ENCODE measurements at regions not wholly inside any gene's neighbourhood (a gene's known extent, or its start where the extent isn't known, plus 50 kb on each side); places are given as distances from the start of the nearest gene placed in this dataset.
"Not testable (repeated sequence)": the region's sequence is repeated elsewhere in the genome, so short reads cannot be mapped to it uniquely, and the experiment has no call there.

- Mint-ChIP-seq H3K27me3 (ENCODE audit: low read depth) (peaks cover 10% of the 10 kb centered on the region), H3K4me3 (no peak overlapping the region), H3K27ac (no peak overlapping the region), H3K4me1 (ENCODE audit: low read depth) (peaks cover 3% of the 10 kb centered on the region), H3K36me3 (ENCODE audit: low read depth) (no peaks in the 10 kb centered on the region), H3K9me3 (peaks cover 12% of the 10 kb centered on the region)
These were observed 209.7 kb downstream of the MINAR1 start for GRCh38 chr15:79641841-79642240.

- Mint-ChIP-seq H3K9me3 (peaks cover 12% of the 10 kb centered on the region), H3K27me3 (ENCODE audit: low read depth) (peaks cover 10% of the 10 kb centered on the region), H3K36me3 (ENCODE audit: low read depth) (no peaks in the 10 kb centered on the region), H3K4me3 (no peak overlapping the region), H3K27ac (no peak overlapping the region), H3K4me1 (ENCODE audit: low read depth) (peaks cover 3% of the 10 kb centered on the region)
These were observed 211.3 kb downstream of the MINAR1 start for GRCh38 chr15:79643393-79643792.

DNA sequence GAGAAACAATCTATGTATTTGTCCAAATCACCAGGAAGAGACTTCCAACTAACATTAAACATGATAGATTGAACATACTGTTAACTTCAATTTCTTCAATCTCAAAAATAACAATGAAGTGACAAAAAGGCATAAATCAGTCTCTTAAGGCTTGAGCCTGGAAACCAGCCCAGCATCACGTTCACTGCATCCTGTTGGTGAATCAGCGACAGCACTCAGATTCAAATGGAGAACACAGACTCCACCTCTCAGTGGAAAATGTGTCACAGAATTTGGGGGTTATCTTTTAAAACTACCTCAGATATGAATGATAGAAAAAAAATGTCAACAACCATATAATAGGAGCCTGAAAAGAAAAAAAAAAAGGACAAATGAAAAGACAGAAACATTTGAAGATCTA is 212.0 kb downstream of the MINAR1 start:
- Mint-ChIP-seq H3K4me1 (ENCODE audit: low read depth) (peaks cover 3% of the 10 kb centered on the region), H3K9me3 (peaks cover 12% of the 10 kb centered on the region), H3K36me3 (ENCODE audit: low read depth) (no peaks in the 10 kb centered on the region), H3K27me3 (ENCODE audit: low read depth) (peaks cover 10% of the 10 kb centered on the region), H3K4me3 (no peak overlapping the region), H3K27ac (no peak overlapping the region)

DNA sequence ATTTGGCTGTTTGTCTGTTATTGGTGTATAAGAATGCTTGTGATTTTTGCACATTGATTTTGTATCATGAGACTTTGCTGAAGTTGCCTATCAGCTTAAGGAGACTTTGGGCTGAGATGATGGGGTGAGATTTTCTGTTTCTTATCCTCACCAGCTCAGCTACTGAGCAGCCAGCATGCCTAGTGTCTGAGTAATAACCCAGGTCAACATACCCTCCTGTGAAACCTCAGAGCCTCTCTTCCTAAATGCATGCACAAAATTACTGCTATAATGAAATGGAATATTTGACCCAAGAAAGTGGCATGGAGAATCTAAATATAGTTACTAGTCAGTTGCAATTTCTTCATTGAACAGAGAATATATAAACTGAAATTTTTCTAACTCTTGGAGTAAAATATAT is 220.8 kb downstream of the MINAR1 start:
- H3K36me3 Mint-ChIP-seq (ENCODE audit: low read depth); H3K9me3 Mint-ChIP-seq; H3K4me3 Mint-ChIP-seq; H3K4me1 Mint-ChIP-seq (ENCODE audit: low read depth); H3K27ac Mint-ChIP-seq; H3K27me3 Mint-ChIP-seq (ENCODE audit: low read depth): not testable (repeated sequence)

DNA sequence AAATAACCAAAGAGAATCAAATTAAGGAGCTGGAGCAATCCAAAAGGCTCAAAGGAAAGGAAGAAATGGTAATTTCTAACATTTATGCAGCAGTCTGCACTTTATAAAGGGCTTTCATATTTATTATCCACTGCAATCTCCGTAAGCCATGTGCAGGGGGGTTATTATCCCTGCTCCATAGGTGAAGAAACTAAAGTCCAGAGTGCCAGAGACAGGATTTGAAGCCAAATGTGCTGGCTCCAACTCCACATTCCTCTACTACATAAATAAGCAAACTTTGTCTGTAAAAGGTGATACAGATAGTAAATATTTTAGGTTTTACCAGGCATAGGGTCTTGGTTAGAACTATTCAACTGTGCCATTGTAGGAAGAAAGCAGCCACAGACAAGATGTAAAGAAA is 221.4 kb downstream of the MINAR1 start:
- H3K27me3 Mint-ChIP-seq (ENCODE audit: low read depth) = peaks cover 13% of the 10 kb centered on the region
- H3K9me3 Mint-ChIP-seq = peaks cover 3% of the 10 kb centered on the region
- H3K4me1 Mint-ChIP-seq (ENCODE audit: low read depth) = no peaks in the 10 kb centered on the region
- no peak overlapping the region for H3K4me3 Mint-ChIP-seq
- no peaks in the 10 kb centered on the region for H3K36me3 Mint-ChIP-seq (ENCODE audit: low read depth)
- H3K27ac Mint-ChIP-seq = no peak overlapping the region

DNA sequence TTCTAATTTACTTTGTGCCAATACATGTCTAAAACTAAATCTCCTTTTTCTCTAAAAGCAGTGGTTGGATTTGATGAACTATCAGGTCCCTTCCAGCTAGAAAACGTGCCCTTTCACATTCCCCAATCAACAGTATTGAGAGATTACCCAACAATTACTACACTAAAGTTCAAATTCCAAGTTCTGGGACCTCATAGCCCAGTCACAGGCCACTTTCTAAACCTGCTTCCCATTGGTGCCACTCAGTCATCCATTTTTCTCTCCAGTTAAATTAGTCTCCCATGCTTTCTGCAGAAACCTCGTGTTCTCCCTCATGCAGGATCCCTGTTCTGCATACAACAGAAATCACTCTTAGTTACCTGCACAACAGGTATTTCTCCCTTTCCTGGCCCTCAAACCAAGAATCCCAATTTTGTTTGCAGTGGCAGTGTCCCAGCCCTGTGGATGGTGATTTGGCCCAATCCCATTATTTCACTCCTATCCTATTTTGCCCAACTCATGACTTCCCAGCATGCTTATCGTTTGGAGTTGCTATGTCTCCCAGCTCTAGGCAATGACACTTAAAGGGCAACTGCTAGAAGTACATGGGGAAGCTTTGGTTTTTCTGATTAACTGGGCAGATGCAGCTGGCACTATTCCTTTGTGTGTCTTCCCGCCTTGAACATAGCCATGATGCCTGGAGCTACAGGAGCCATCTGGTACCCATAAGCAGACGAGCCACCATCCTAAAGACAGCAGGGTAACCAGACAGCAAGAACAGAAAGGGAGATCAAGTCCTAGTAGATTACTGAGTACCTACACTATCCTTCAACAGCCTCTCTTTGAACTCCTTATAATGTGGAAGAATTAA is 224.2 kb downstream of the MINAR1 start:
- Mint-ChIP-seq H3K27ac (no peak overlapping the region), H3K4me1 (ENCODE audit: low read depth) (no peaks in the 10 kb centered on the region), H3K4me3 (no peak overlapping the region), H3K27me3 (ENCODE audit: low read depth) (peaks cover 15% of the 10 kb centered on the region), H3K9me3 (peaks cover 3% of the 10 kb centered on the region), H3K36me3 (ENCODE audit: low read depth) (no peaks in the 10 kb centered on the region)

GRCh38 chr15:79657722-79658121 is 225.6 kb downstream of the MINAR1 start:
- Mint-ChIP-seq H3K27me3 (ENCODE audit: low read depth) (peaks cover 24% of the 10 kb centered on the region), H3K4me3 (no peak overlapping the region), H3K4me1 (ENCODE audit: low read depth) (no peaks in the 10 kb centered on the region), H3K27ac (no peak overlapping the region), H3K9me3 (peaks cover 3% of the 10 kb centered on the region), H3K36me3 (ENCODE audit: low read depth) (no peaks in the 10 kb centered on the region)

GRCh38 chr15:79659691-79660090 is 227.6 kb downstream of the MINAR1 start:
- H3K9me3 Mint-ChIP-seq = no peaks in the 10 kb centered on the region
- no peaks in the 10 kb centered on the region for H3K4me1 Mint-ChIP-seq (ENCODE audit: low read depth)
- H3K4me3 Mint-ChIP-seq = no peak overlapping the region
- H3K27me3 Mint-ChIP-seq (ENCODE audit: low read depth) = peaks cover 24% of the 10 kb centered on the region
- H3K36me3 Mint-ChIP-seq (ENCODE audit: low read depth) = no peaks in the 10 kb centered on the region
- H3K27ac Mint-ChIP-seq = no peak overlapping the region

DNA sequence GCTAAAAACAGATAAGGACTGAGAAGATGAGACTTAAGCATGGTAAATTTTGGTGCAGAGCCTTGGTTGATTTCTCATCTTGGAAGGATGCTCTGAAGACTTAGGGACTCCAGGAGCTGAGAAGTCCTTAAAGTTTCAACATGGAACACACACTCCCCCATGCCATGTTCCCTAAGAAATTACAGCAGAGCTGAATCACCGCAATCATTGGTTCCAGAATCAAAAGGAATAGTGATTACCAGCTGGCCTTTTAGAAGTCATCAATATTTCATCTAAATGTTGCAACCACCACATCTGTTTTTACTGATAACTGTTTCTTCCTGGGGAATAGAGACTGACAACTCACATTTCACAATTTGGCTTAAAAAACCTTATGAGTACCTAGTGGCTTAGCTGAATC is 229.3 kb downstream of the MINAR1 start:
- H3K27ac Mint-ChIP-seq = no peak overlapping the region
- no peaks in the 10 kb centered on the region for H3K36me3 Mint-ChIP-seq (ENCODE audit: low read depth)
- H3K4me1 Mint-ChIP-seq (ENCODE audit: low read depth) = no peaks in the 10 kb centered on the region
- H3K4me3 Mint-ChIP-seq = no peak overlapping the region
- no peaks in the 10 kb centered on the region for H3K9me3 Mint-ChIP-seq
- H3K27me3 Mint-ChIP-seq (ENCODE audit: low read depth) = peaks cover 19% of the 10 kb centered on the region

DNA sequence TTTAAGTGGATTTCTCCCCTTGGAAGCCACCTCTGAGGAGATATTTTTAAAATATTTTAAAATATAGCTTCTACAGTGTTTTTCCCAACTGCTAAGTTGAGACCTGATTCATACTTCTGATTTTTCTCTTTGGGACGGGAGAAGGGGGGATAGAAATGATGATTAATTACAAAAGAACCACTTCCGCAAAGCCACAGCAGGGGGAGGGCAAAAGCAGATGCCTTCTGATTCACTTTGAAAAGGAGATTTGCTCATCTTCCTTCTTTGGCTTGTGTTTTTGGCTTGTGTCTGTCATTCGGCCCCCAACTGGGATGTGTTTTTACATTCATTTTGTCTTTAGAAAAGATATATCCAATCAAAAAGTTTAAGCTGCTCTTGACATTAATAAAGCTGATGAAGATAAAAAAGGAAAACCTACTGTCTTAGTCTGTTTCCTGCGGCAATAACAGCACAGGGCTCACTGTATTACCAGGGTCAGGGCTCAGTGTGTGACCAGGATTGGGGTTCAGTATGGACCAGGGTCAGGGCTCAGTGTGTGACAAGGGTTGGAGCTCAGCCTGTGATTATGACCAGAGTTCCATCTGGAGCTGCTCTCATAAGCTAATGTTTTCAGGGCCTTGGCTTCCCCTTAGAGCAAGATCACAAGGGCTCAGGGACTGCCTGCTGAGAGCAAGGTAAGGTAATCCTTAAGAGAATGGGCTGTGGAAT is 223.2 kb downstream of the MTHFS start:
- Mint-ChIP-seq H3K36me3 (ENCODE audit: low read depth) (no peaks in the 10 kb centered on the region), H3K4me3 (no peak overlapping the region), H3K9me3 (no peaks in the 10 kb centered on the region), H3K27ac (no peak overlapping the region), H3K27me3 (ENCODE audit: low read depth) (peaks cover 3% of the 10 kb centered on the region), H3K4me1 (ENCODE audit: low read depth) (no peaks in the 10 kb centered on the region)

- no peaks in the 10 kb centered on the region for H3K4me1 Mint-ChIP-seq (ENCODE audit: low read depth)
- no peaks in the 10 kb centered on the region for H3K36me3 Mint-ChIP-seq (ENCODE audit: low read depth)
- no peak overlapping the region for H3K4me3 Mint-ChIP-seq
These were observed 222.7 kb downstream of the MTHFS start for GRCh38 chr15:79674124-79674465.

GRCh38 chr15:79675982-79676381 is 220.8 kb downstream of the MTHFS start:
- Mint-ChIP-seq H3K9me3 (no peaks in the 10 kb centered on the region), H3K27ac (no peak overlapping the region), H3K4me1 (ENCODE audit: low read depth) (peaks cover 3% of the 10 kb centered on the region), H3K36me3 (ENCODE audit: low read depth) (no peaks in the 10 kb centered on the region), H3K27me3 (ENCODE audit: low read depth) (peaks cover 3% of the 10 kb centered on the region), H3K4me3 (no peak overlapping the region)

More at GRCh38 chr15:79674124-79674465, 222.7 kb downstream of the MTHFS start:
- Mint-ChIP-seq H3K27ac (no peak overlapping the region), H3K27me3 (ENCODE audit: low read depth) (peaks cover 3% of the 10 kb centered on the region), H3K9me3 (no peaks in the 10 kb centered on the region)

DNA sequence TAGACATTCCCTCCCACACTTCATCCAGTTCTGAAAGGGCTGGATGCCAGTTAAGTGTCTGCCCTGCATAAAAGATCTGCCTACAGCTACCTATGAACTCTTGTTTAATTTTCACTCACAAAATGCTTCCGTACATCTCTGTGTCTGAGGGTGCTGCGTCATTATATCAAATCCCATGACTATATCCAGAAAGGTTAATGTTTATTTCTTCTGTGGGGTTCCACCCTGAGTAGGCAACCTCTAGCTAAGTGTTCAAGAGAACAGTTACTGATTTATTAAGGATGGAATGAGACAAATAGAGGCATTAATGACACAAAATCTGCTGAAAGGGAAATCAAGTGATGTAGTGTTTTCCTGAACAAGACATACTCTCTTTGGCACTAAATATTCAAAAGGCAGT is 220.2 kb downstream of the MTHFS start:
- H3K4me3 Mint-ChIP-seq = no peak overlapping the region
- no peaks in the 10 kb centered on the region for H3K9me3 Mint-ChIP-seq
- H3K4me1 Mint-ChIP-seq (ENCODE audit: low read depth) = peaks cover 3% of the 10 kb centered on the region
- H3K27ac Mint-ChIP-seq = no peak overlapping the region
- H3K36me3 Mint-ChIP-seq (ENCODE audit: low read depth) = no peaks in the 10 kb centered on the region
- peaks cover 3% of the 10 kb centered on the region for H3K27me3 Mint-ChIP-seq (ENCODE audit: low read depth)

DNA sequence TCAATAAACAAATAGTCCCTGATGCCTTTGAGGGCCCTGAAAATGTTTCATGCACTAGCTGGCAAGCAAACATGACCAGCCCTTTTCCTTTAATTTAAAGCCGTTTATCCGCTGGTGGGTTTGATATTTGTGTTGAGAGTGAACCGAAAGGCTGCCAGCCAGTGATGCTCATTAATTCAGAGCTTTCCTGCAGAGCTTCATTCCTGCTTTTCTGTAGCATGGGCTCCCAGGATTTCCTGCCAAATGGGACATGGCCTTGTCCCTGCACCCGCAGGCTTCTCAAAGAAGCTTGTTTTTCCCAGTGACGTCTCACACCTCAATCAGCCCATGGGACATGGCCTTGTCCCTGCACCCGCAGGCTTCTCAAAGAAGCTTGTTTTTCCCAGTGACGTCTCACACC is 219.6 kb downstream of the MTHFS start:
- H3K4me3 Mint-ChIP-seq = no peak overlapping the region
- H3K4me1 Mint-ChIP-seq (ENCODE audit: low read depth) = peaks cover 3% of the 10 kb centered on the region
- H3K9me3 Mint-ChIP-seq = no peaks in the 10 kb centered on the region
- no peaks in the 10 kb centered on the region for H3K36me3 Mint-ChIP-seq (ENCODE audit: low read depth)
- H3K27ac Mint-ChIP-seq = no peak overlapping the region
- H3K27me3 Mint-ChIP-seq (ENCODE audit: low read depth) = peaks cover 4% of the 10 kb centered on the region

GRCh38 chr15:79678032-79678701 is 218.6 kb downstream of the MTHFS start:
- no peak overlapping the region for H3K4me3 Mint-ChIP-seq
- H3K36me3 Mint-ChIP-seq (ENCODE audit: low read depth) = no peaks in the 10 kb centered on the region
- no peaks in the 10 kb centered on the region for H3K9me3 Mint-ChIP-seq
- peaks cover 3% of the 10 kb centered on the region for H3K4me1 Mint-ChIP-seq (ENCODE audit: low read depth)
- peaks cover 7% of the 10 kb centered on the region for H3K27me3 Mint-ChIP-seq (ENCODE audit: low read depth)
- no peak overlapping the region for H3K27ac Mint-ChIP-seq
